ENCODE measurements at regions not wholly inside any gene's neighbourhood (a gene's known extent, or its start where the extent isn't known, plus 50 kb on each side); places are given as distances from the start of the nearest gene placed in this dataset.
"Not testable (repeated sequence)": the region's sequence is repeated elsewhere in the genome, so short reads cannot be mapped to it uniquely, and the experiment has no call there.

GRCh38 chr7:25698451-25699113 is 453.4 kb upstream of the NFE2L3 start:
- no peak for TF ChIP-seq CTCF (IDR thresholded peaks at IDR 0.05; ENCODE audit: control extremely low read depth, extremely low read depth, low read depth, missing control alignments)
- ChIA-PET CTCF (interaction anchor here (1.1 to 1.3 kb wide), 2 partner anchors 8 to 28 kb away, joined by 3 to 4 read pairs; no protein-coding TSS in a partner anchor), POLR2A (no interaction called here)
- no peak for DNase-seq (ENCODE audit: extremely low spot score)

GRCh38 chr7:25700141-25700540 is 451.9 kb upstream of the NFE2L3 start:
- DNase-seq (ENCODE audit: extremely low spot score); POLR2A ChIA-PET: not testable (repeated sequence)
- CTCF ChIA-PET = interaction anchor here (0.7 kb wide), 1 partner anchor 12 kb away, joined by 3 read pairs; no protein-coding TSS in a partner anchor

GRCh38 chr7:25704413-25704812 is 447.6 kb upstream of the NFE2L3 start:
- CTCF ChIA-PET = no interaction called here
- TF ChIP-seq CTCF (IDR thresholded peaks at IDR 0.05; ENCODE audit: control extremely low read depth, extremely low read depth, low read depth, missing control alignments) = no peak
- POLR2A ChIA-PET = no interaction called here
- DNase-seq (ENCODE audit: extremely low spot score) = no peak

- no peak for TF ChIP-seq CTCF (IDR thresholded peaks at IDR 0.05; ENCODE audit: control extremely low read depth, extremely low read depth, low read depth, missing control alignments)
- ChIA-PET CTCF (interaction anchor here (1.1 kb wide), 1 partner anchor 14 kb away, joined by 3 read pairs; no protein-coding TSS in a partner anchor), POLR2A (no interaction called here)
- DNase-seq (ENCODE audit: extremely low spot score) = no peak
Observed at GRCh38 chr7:25706764-25707163, 445.2 kb upstream of the NFE2L3 start.

GRCh38 chr7:25707768-25708620 is 444.0 kb upstream of the NFE2L3 start:
- POLR2A ChIA-PET = no interaction called here
- no peak for DNase-seq (ENCODE audit: extremely low spot score)
- no peak for TF ChIP-seq CTCF (IDR thresholded peaks at IDR 0.05; ENCODE audit: control extremely low read depth, extremely low read depth, low read depth, missing control alignments)
- CTCF ChIA-PET = interaction anchor here (0.9 to 1.0 kb wide), 2 partner anchors 12 to 13 kb away, joined by 3 read pairs; no protein-coding TSS in a partner anchor

- no peak for DNase-seq (ENCODE audit: extremely low spot score)
- ChIA-PET POLR2A (no interaction called here), CTCF (interaction anchor here (2.1 kb wide), 1 partner anchor 10 kb away, joined by 6 read pairs; no protein-coding TSS in a partner anchor)
- TF ChIP-seq CTCF (IDR thresholded peaks at IDR 0.05; ENCODE audit: control extremely low read depth, extremely low read depth, low read depth, missing control alignments) = no peak
Observed at GRCh38 chr7:25710959-25711358, 441.0 kb upstream of the NFE2L3 start.

GRCh38 chr7:25711940-25712339 is 440.1 kb upstream of the NFE2L3 start:
- POLR2A ChIA-PET = no interaction called here
- no peak for TF ChIP-seq CTCF (IDR thresholded peaks at IDR 0.05; ENCODE audit: control extremely low read depth, extremely low read depth, low read depth, missing control alignments)
- CTCF ChIA-PET = interaction anchor here (2.1 kb wide), 1 partner anchor 9 kb away, joined by 6 read pairs; no protein-coding TSS in a partner anchor
- DNase-seq (ENCODE audit: extremely low spot score) = no peak

Data from GM10248 (cell line).